Panc1 (cell line): ENCODE measurements at regions not wholly inside any gene's neighbourhood (a gene's known extent, or its start where the extent isn't known, plus 50 kb on each side); places are given as distances from the start of the nearest gene placed in this dataset.

Experiments
- CTCF ChIP-seq: fragments of 450-650 bp; IDR thresholded peaks from 2 replicates; pipeline ENCODE4 v1.5.1; 2017; ENCODE audit warnings: mild to moderate bottlenecking
- POLR2AphosphoS5 ChIP-seq: IDR thresholded peaks from 2 replicates; pipeline ENCODE4 v1.6.1; 2012; ENCODE audit warnings: mild to moderate bottlenecking, low read depth, low read length, moderate library complexity
- SIN3A ChIP-seq: IDR thresholded peaks from 2 replicates; pipeline ENCODE4 v1.6.1; 2012; ENCODE audit warnings: low read depth, mild to moderate bottlenecking, low read length, moderate library complexity, borderline replicate concordance; ENCODE audit not compliant: insufficient read depth
- TCF7L2 ChIP-seq: IDR thresholded peaks from 2 replicates; pipeline ENCODE4 v1.6.1; 2011; ENCODE audit warnings: mild to moderate bottlenecking, low read depth, low read length, inconsistent platforms
- TF ChIP-seq, protein P1 (sequence below), 2 experiments: IDR thresholded peaks; 2 replicates each; pipeline ENCODE4 v1.6.1; 2011 to 2012; ENCODE audit warnings: low read depth in 2 of 2, control low read depth in 1 of 2, low read length in 1 of 2, mild to moderate bottlenecking in 1 of 2, moderate library complexity in 1 of 2; ENCODE audit not compliant: insufficient read depth in 1 of 2

GRCh38 chr13:58379221-58379620 is 747.7 kb downstream of the PCDH17 start:
- TF ChIP-seq POLR2AphosphoS5: no peak
- no peak for TF ChIP-seq SIN3A
- no peak for TF ChIP-seq CTCF
- TF ChIP-seq, protein P1, sequence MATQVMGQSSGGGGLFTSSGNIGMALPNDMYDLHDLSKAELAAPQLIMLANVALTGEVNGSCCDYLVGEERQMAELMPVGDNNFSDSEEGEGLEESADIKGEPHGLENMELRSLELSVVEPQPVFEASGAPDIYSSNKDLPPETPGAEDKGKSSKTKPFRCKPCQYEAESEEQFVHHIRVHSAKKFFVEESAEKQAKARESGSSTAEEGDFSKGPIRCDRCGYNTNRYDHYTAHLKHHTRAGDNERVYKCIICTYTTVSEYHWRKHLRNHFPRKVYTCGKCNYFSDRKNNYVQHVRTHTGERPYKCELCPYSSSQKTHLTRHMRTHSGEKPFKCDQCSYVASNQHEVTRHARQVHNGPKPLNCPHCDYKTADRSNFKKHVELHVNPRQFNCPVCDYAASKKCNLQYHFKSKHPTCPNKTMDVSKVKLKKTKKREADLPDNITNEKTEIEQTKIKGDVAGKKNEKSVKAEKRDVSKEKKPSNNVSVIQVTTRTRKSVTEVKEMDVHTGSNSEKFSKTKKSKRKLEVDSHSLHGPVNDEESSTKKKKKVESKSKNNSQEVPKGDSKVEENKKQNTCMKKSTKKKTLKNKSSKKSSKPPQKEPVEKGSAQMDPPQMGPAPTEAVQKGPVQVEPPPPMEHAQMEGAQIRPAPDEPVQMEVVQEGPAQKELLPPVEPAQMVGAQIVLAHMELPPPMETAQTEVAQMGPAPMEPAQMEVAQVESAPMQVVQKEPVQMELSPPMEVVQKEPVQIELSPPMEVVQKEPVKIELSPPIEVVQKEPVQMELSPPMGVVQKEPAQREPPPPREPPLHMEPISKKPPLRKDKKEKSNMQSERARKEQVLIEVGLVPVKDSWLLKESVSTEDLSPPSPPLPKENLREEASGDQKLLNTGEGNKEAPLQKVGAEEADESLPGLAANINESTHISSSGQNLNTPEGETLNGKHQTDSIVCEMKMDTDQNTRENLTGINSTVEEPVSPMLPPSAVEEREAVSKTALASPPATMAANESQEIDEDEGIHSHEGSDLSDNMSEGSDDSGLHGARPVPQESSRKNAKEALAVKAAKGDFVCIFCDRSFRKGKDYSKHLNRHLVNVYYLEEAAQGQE (IDR thresholded peaks at IDR 0.05; ENCODE audit: insufficient read depth in 1 of 2, low read depth in 2 of 2, low read length in 1 of 2): no peak
- TF ChIP-seq TCF7L2: no peak
